Transverse colon (tissue), 4 donors: ENCODE measurements at regions not wholly inside any gene's neighbourhood (a gene's known extent, or its start where the extent isn't known, plus 50 kb on each side); places are given as distances from the start of the nearest gene placed in this dataset.

Source experiments
- CTCF ChIP-seq, 5 experiments: fragments of 200-600 bp in 3 of 5; fragments of 450-650 bp in 2 of 5; sonication (generic) in 3 of 5; IDR thresholded peaks; 1 replicate in 2 of 5; 2 replicates in 3 of 5; pipeline ENCODE4 v1.5.1; 2016 to 2017; ENCODE audit warnings: antibody characterized with exemption in 5 of 5, inconsistent platforms in 3 of 5, mild to moderate bottlenecking in 2 of 5, moderate library complexity in 1 of 5
- POLR2A ChIP-seq: fragments of 450-650 bp; IDR thresholded peaks from one replicate; pipeline ENCODE4 v1.6.1; 2016; ENCODE audit warnings: antibody characterized with exemption, mild to moderate bottlenecking, moderate library complexity
- POLR2AphosphoS5 ChIP-seq, 3 donors: sonication (generic); formaldehyde crosslinking; IDR thresholded peaks; one replicate each; pipeline ENCODE4 v1.6.1; 2016; ENCODE audit warnings: antibody characterized with exemption in 3 of 3

GRCh38 chr2:194618432-194618831 is 1038.6 kb upstream of the SLC39A10 start:
- TF ChIP-seq POLR2AphosphoS5 (IDR thresholded peaks at IDR 0.05) (no peak), CTCF (IDR thresholded peaks at IDR 0.05) (no peak), POLR2A (no peak)
